ENCODE measurements at regions not wholly inside any gene's neighbourhood (a gene's known extent, or its start where the extent isn't known, plus 50 kb on each side); places are given as distances from the start of the nearest gene placed in this dataset.

- no peak for ATAC-seq (ENCODE audit: low read depth)
- intact Hi-C loops (cut with micrococcal nuclease) (no loop called here), dilution Hi-C loops (cut with HindIII; ENCODE audit: low sequenced_read_pairs, unreplicated experiment) (no loop called here), in situ Hi-C loops (cut with MboI; ENCODE audit: low sequenced_read_pairs) (no loop called here)
- Histone ChIP-seq H2AK5ac (ENCODE audit: low read depth, low read length) (no peak overlapping the region), H3K4me1 (ENCODE audit: control insufficient read depth, insufficient read depth, low read length) (no peaks in the 10 kb centered on the region), H3K14ac (replicated peaks; ENCODE audit: low read depth, low read length) (no peak overlapping the region), H3K27ac (ENCODE audit: insufficient read depth, low read length) (no peak overlapping the region), H4K8ac (ENCODE audit: low read depth in 2 of 2, low read length in 2 of 2) (no peak overlapping the region), H3K56ac (ENCODE audit: extremely low read depth, insufficient read depth, low read length) (no peak overlapping the region), H2BK120ac (ENCODE audit: low read depth, low read length) (no peak overlapping the region), H3K9ac (ENCODE audit: low read depth, low read length) (no peak overlapping the region), H2AFZ (replicated peaks; ENCODE audit: low read length, poor library complexity) (no peak overlapping the region), H3K23ac (ENCODE audit: low read depth, low read length) (no peak overlapping the region), H3K4ac (ENCODE audit: low read depth, low read length) (no peak overlapping the region), H2BK20ac (ENCODE audit: low read depth, low read length) (no peak overlapping the region), H3K4me3 (ENCODE audit: insufficient read depth, low read depth, low read length) (no peak overlapping the region), H4K5ac (ENCODE audit: low read depth, low read length) (no peak overlapping the region), H3K9me1 (ENCODE audit: insufficient read depth, low read length) (no peaks in the 10 kb centered on the region), H4K20me1 (ENCODE audit: insufficient read depth, low read length) (no peaks in the 10 kb centered on the region), H3K36me3 (ENCODE audit: control insufficient read depth, insufficient read depth, low read length) (no peaks in the 10 kb centered on the region), H3K9me3 (ENCODE audit: control insufficient read depth, insufficient read depth, low read length) (no peaks in the 10 kb centered on the region), H2AK9ac (replicated peaks; ENCODE audit: low read depth, low read length, poor library complexity) (no peak overlapping the region), H4K91ac (ENCODE audit: insufficient read depth, low read depth, low read length) (no peak overlapping the region), H3K18ac (ENCODE audit: low read depth, low read length) (no peak overlapping the region), H3K79me1 (ENCODE audit: low read depth in 1 of 2, low read length in 2 of 2) (no peaks in the 10 kb centered on the region), H2BK15ac (ENCODE audit: low read depth, low read length) (no peak overlapping the region), H2BK5ac (ENCODE audit: low read depth, low read length, poor library complexity, severe bottlenecking) (no peak overlapping the region), H3K27me3 (ENCODE audit: control insufficient read depth, insufficient read depth, low read length) (no peaks in the 10 kb centered on the region), H3K4me2 (ENCODE audit: low read depth, low read length) (no peak overlapping the region)
- ChIA-PET POLR2A (ENCODE audit: unreplicated experiment) (no interaction called here), CTCF (no interaction called here)
- TF ChIP-seq CTCF (conservative IDR thresholded peaks at IDR 0.05; ENCODE audit: low read depth, low read length) (no peak), CEBPB (IDR thresholded peaks at IDR 0.05; ENCODE audit: low read depth, low read length) (0 out of 2 replicates have a peak, but pooled peaks have one; percentile 18)
- DNase-seq, result no peak
- WGBS, 2 experiments (ENCODE audit: extremely low coverage in 2 of 2, insufficient read length in 1 of 2), result no CpG with 5 or more reads among the region's 3 CpGs
- no TSS peak for BruUV-seq (replicated peaks)
These were observed 209.5 kb upstream of the IPO5 start for GRCh38 chr13:97743938-97744337.
